DMS 273 treated with DMSO at 0.1 percent for 48 hours (cell line): ENCODE measurements at regions not wholly inside any gene's neighbourhood (a gene's known extent, or its start where the extent isn't known, plus 50 kb on each side); places are given as distances from the start of the nearest gene placed in this dataset.

Experiments used
- DNase-seq: peaks from one replicate; lab custom pipeline; 2025; lab: John Stamatoyannopoulos, UW

DNA sequence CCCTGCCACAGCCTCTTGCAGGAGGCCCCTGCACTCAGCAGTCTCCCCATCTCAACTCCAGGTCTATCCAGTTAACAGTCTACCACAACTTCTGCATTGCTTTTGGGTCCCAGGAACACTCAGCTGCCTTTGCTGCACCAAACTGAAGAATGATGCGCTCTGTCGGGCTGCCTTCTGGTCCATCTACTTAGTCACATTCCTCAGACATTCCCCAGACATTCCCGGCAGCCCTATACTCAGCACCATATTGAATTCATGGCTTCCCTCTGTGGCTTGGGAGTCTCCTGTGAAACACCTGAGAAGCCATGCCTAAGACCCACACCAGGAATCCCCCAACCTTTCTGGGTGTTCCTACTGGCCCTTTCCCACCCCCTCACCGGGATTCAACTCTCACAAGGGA, 99.6 kb upstream of the COL21A1 start:
- DNase-seq: no peak

DNA sequence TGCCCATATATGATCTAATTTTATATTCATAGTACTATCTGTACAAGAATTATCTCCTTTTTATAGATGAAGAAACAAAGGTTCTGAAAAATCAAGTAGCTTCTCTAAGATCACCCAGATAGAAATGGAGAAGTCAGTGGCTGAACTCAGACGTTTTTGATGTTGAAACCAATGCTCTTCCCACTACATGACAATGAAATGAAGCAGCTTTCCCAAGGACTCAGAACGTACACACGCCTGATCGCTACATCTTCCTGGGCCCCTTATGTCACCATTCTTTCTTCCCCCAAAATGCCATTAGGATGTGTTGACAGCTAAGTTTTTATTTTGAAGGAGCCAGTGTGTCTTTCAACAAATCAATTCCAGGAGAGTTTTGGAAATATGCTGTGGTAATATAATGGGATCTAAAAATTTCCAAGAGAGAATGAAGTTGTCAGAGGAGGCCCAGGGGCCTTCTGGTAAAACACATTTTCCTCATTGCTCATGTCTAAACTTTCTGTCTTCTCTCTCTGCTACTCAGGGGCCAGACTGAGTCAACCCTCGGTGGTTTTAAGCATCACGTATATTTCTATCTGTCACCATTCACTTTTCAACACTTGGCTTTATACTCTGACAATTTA, 98.1 kb upstream of the COL21A1 start:
- no peak for DNase-seq

DNA sequence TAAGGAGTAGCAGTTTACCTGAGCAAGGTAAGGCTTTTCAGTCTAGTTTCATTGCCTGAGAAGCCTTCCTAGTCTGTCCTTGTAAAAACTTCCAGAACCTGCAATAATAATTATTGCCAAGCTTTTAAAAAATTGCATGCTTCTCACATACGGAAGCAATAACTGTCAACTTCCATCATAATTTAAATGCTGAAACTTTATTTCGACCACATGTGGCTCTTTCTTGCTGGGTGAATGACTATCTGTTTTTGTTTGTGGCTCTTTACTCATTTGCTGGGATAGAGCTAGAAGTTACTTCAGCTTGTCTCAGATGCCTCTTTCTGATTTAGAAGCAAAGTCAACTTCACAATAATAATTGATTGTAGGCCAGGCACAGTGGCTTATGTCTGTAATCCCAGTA, 95.9 kb upstream of the COL21A1 start:
- DNase-seq: no peak

DNA sequence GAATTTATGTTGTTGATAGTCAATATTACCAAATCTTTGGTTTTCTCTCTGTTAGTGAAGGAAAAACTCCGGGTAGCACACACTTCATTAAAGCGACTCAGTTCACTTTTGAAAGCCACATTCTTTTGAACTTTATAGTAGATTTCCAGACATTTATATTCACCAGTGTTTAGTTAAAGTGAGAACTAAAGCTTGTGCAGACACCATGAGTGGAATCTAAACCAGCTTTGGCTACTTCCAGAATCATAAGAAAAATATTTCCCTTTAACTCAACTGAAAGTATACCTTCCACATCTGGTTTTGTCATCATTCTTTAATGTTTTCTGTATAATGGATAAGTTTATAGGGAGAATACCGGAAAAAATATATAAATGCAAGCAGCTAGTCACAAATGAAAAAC, 92.1 kb upstream of the COL21A1 start:
- DNase-seq: no peak

DNA sequence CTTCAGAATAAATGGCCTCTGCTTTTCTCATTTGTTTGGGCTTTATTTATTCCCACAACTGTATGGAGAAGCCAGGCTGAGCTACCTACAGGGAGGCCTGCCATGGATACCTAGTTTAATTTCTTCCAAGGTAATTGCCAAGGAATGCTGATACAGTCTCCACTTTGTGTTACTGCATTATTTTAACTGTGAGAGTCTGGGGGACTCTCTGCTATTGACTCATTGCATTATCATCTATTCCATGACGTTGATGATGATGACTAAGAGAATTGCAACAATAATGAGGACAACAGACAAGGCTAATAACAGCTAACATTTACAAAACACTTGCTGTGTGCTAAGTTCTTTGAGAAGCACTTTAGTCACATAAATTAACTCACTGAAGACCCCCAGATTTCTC, 88.3 kb upstream of the COL21A1 start:
- no peak for DNase-seq

DNA sequence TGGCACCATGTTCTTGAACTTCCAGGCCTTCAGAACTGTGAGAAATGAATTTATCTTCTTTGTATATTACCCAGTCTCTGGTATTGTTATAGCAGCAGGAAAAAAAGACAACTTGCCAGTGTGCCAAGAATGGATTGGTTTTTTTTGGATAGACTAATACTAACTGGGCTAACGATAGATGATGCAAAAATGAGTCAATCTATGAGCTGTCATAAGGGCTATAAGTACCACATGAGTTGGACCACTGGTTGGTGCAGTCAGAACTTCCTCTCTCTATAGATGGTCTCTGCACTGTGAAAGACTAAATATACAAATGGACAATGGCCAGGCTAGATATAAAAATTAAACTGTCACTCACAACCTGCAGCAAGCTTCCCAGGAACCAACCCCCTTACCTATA, 87.6 kb upstream of the COL21A1 start:
- DNase-seq: no peak

DNA sequence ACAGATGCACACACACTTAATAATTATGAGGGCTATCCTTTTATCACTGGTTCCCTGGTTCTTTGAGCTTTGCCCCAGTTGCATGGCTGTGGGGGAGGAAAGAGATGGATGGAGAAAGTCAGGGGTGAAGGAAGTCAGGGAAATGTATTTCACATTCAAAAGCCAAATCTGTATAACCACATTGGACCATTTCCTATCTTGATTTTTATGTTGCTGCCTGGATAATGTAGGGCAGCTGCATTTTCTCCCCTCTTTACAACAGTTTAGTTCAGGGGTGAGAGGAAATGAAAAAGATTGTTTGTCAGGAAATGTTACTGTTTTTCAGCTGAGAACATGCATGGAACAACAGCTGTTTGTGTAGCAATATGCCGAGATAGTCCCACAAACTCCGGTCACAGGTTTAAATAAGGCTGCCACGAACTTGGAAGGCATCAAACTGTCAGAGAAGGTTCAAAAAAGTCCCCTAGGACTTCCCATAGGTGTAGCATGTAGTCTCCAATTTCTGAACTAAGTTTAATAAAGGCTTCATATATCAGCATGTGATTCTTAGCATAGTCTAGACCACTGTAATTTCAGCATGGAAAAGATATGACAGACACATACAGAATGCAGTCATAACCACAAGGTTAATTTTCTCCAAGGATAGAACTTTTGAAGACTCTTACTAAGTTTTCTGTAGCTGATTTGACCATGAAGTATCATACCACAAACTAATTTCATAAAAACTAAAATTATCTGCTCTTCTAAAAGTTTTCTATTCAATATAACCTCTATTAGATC, 82.1 kb upstream of the COL21A1 start:
- no peak for DNase-seq

DNA sequence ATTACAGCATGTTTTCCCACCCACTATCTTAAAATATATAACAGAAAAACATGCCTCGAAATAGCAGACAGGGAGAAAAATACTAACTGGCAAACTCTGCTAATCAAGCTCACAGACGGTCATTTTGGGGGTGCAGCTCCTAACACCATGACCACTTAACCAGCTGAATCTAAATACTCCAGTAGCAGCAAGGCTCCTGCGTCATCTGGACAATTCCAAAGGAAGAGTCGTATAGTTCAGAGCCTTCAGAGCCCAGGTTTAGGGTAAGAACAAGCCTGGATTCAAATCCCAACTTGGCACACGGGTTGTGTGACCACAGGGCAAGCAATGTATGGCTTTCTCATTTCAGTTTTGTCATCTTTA, 81.3 kb upstream of the COL21A1 start:
- DNase-seq: no peak

DNA sequence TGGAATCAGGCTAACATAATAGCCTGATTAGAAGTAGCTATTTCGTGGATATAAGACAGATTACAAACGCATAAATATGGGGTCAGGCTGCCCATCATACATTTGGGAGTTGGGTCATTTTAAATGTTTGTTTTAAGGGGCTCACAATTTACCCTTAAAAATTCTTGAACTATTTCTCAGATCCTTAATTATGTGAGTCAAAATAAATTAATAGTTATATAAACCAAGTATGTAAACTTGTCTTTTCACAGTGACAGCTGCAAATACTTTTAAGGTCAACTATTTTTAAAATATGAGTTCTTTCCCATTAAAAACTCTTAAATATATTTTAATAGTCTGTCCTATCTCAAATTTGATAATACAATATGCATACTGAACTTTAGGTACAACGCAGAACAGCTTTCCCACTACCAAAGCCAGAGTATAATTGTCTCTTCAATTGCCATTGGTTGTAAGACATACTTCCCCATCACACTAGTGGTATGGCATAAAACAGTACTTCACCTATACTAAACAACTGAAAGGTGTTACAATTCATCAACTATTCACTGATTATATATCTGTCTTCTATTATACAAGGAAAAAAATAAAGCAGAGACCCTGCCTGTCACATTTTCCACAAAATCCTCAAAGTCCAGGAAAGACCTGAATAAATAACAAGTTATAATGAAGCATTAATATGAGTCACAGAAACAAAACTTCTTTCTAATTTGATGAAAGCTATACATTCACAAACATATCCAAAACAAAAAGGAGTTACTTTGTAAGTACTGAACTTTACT, 80.8 kb upstream of the COL21A1 start:
- DNase-seq: no peak

DNA sequence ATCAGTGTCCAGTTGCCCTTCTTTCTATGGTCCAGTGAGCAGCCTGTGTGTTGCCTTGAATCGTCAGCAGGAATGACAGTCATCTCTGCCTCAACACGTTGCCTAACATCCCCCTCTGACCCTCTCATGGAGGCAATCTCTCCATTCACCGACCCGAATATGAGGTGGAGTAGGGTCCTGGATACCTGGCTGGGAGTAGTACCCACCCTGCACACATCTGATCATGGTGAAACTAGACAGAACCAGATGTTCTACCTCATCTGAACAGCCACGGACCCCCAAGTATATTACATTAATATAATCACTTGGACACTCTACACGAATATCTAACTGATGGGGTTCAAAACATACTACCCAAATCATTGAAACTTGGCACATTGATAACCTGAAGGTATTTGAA, 77.0 kb upstream of the COL21A1 start:
- no peak for DNase-seq

DNA sequence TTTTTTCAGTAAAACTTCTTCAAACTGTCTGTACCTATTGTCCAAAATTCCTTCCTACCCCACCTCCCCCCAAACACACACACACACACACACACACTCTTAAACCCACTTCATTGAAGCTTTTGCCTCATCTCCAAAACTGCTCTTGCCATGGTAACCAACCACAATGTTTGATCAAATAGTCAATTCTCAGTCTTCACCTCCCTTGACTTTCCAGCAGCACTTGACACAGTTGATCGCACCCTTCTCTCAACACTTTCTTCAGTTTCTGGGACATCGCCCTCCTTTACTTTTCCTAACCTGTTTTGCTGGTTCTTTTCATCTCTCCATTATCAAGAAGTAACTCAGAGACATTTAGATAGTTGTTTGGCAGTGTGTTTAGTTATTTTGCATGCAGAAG, 71.5 kb upstream of the COL21A1 start:
- no peak for DNase-seq

DNA sequence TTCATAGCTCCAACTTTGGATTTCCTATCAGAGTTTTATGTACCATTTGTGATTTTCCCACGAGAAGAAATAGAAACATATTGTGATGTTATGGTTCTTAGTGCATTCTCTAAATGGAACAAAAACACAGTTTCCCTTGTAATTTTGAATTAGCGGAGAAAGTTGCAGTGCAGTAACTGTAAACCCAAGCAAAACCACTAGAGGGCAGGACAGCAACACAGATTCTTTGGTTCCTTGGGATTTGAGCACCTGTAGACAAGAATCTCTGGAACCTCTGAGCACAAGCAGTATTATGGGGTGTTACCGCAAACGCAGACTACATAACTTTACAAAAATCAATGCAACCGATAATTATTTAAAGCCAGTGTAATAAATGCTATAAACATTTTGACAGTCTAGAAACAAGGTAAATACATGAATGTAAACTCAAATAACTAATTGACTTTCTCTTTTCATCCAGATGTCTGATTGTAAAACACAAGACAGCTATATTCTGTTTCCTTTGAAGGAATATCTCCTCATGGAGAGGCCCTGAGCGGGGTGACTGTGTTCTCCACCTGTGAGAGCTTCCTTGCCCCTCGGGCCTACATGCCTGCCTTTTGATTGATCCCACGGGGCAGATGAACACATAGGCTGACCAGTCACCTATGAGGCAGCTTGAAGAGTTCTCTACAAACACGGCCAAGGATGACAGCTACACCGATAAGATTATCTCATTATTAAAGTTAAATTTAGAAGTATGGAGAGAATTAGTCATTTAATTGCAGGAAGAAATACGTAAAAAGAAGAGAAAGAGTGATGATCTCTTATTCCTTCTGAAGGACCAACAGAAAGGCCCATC, 67.5 kb upstream of the COL21A1 start:
- no peak for DNase-seq

DNA sequence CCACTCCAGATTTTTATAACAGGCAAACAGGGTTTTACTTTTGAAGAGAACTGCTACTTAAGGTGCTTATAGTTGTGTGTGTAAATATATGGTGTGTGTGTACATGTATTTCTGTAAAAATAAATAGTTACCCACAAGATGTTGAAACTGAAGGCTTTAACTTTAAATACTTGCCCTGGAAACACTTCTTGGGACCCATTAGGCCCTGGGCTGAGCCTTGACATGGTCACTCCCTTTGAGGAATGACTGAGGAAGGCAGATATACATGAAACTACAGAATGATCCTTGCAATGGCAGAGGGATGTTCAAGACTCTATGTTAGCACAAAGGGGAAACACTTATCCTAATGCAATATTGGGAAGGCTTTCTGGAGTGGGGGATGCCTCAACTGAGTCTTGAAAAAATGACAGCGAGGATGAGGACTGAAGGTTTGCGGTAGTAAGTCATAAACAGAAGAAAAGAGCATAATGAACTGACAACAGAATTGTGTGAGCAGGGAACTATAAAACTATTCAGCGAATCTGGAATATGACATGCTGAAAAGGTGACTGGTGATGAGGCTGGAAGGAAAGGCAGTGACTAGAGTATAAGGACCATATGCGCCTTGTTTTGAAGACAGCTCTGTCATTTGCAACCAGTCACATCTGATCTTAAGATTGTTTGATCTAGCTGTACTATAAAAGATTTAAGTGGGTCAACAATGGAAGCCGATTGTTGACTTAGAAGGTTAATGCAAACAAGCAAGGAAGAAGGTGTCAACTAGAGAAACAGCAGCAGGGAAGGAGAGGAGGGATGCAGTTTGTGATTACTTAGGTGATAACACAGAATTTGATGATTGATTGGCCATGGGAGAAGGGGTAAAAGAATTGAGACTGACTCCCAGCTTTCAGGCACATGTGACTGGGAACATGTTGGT, 64.4 kb upstream of the COL21A1 start:
- no peak for DNase-seq

DNA sequence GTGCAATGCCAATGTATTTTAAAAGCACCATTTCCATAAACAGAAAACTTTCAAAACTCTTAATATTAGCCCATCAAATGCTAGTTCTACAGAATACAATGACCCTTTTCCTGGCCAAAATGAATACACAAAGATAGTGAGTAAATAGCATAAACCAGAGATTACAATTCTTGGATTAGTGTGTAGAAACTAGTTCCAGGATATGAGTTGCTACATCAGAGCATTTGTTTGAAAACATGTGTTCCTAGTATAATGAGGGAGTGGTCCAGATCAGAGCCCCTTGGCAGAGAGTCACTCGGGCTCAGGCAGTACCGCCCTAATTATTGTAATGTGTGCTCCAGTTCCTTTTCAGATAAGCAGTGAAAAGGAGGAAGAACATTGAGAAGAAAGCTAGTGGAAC, 63.7 kb upstream of the COL21A1 start:
- no peak for DNase-seq

DNA sequence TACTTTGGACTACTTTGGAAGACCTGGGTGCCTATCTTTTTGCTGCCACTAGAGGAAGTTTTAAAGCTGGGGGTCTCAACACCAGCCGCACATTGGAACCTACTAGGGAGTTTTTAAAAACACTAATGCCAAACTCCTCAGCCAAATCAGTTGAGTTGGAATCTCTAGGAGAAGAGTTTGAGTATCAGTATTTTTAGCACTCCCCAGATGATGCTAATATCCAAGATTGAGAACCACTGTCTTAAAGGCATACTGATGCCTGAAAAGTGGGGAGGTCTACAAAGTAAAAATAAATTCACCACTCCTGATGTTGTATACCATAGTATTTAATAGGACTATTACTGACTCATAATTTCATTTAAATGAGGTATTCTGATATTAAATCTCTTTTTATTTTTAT, 62.9 kb upstream of the COL21A1 start:
- no peak for DNase-seq

DNA sequence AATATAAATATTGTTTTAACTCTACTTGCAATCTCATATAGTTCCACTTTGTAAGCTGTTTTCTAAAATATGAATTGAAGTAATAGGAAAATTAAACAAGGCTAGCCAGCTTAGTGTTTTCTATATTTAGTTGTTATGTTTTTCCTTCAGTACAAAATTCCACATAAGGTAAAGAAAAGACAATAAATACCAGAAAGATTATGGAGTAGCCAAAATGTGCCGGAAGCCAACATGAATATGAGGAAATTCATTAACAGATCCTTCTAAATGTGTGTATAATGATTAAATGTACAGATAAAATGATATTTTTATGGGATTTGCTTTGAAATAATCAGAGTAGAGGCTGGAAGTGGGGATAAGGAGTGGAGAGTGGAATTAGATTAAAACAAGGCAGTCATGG, 52.5 kb upstream of the COL21A1 start:
- no peak for DNase-seq

DNA sequence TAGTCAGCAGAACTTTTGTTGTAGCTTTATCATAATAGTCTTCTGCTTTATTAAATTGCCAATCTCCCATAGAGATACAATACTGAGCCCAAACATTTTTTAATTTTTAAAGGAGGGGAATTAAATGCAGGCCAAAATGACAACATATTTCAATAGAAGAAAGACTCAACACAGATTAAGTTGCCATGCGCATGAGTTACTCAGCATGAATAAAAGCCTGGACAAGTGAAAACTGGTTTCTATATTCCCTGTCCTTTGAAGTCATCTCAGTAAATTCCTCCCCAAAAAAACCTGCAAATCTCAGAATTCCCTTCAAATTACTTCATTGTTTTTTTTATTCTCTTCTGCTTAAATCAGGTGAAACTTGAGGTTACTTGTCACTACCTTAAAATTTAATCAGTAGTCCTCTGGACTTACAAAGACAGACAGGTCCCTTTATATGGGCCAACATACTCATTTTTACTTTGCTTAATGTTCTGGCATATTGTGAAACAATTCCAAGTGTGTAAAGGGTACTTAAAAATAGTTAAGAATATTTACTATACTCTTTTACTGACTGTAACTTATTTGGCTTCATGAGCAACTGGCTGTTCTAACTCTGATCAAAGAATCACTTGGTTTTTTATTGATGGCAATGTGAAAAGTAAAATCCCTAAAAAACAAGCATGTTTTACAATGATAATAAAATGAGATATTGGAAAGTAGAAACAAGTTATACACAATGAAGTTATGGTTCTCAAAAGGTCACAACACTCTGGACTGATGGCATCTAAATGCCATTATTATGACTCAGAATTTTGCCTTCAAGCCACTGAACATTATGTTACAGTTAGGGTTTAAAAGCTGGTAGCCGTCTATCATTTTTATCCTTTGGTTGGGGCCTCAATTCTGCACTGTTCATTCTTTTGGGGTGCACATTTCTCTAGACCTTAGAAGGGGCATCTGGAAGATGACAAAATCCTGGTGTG, 49.9 kb upstream of the COL21A1 start:
- no peak for DNase-seq
